HepG2 (cell line): ENCODE measurements at regions not wholly inside any gene's neighbourhood (a gene's known extent, or its start where the extent isn't known, plus 50 kb on each side); places are given as distances from the start of the nearest gene placed in this dataset.
A peak's percentile ranks its signal among the peaks of the same experiment; 100 is the strongest.

ENCODE experiments used
- ATAC-seq: fragments of 200-7000 bp; cut with Tn5 transposase; 3 replicates; pipeline ENCODE4 v1.9.1; 2020; ENCODE audit warnings: mild to moderate bottlenecking, moderate library complexity
- BruUV-seq: library from RNA; stranded (reverse); fragments of 400-500 nt; replicated peaks from 2 replicates; lab custom pipeline; 2021; lab: Mats Ljungman, UMichigan
- CTCF ChIA-PET: fragments of 300-600 bp; formaldehyde crosslinking; extraction: SDS; loops from one replicate; lab custom pipeline; 2021; ENCODE audit warnings: low total read pairs, inconsistent platforms, low intra/inter-chr PET ratio; lab: Yijun Ruan, JAX
- POLR2A ChIA-PET: fragments of 350-600 bp; sonication (Branson Sonifier 250); formaldehyde crosslinking; loops from one replicate; lab custom pipeline; 2020; ENCODE audit warnings: antibody characterized with exemption, inconsistent platforms; lab: Yijun Ruan, JAX
- DNase-seq: peaks from one replicate; pipeline ENCODE4 v3.0.0-alpha.2; 2015; ENCODE audit warnings: low spot score
- FAIRE-seq: peaks from 3 replicates; lab custom pipeline; 2011; peaks lifted over from hg19 to GRCh38; lab: Jason Lieb, UNC
- H2AFZ ChIP-seq: one replicate; pipeline ENCODE4 v1.6.1; 2011; ENCODE audit warnings: low read length, inconsistent platforms
- H3K27ac ChIP-seq: fragments of 300-600 bp; 3 replicates; pipeline ENCODE4 v1.8.0; 2011; ENCODE audit warnings: mixed run types, mild to moderate bottlenecking, mixed read lengths, low read length, inconsistent platforms; ENCODE audit not compliant: insufficient read depth; ENCODE audit errors: extremely low read length
- H3K27me3 ChIP-seq, 2 experiments: fragments of 200-600 bp in 1 of 2; 2 replicates in 1 of 2; 3 replicates in 1 of 2; pipeline versions ENCODE4 v1.6.0 to v1.8.0; 2011; ENCODE audit warnings: low read length in 2 of 2, mild to moderate bottlenecking in 2 of 2, moderate library complexity in 2 of 2, inconsistent platforms in 1 of 2; ENCODE audit not compliant: insufficient read depth in 2 of 2, control insufficient read depth in 1 of 2
- H3K36me3 ChIP-seq, 2 experiments: fragments of 200-600 bp in 1 of 2; replicated peaks in 1 of 2; 2 replicates in 1 of 2; 3 replicates in 1 of 2; pipeline versions ENCODE4 v1.5.1 to v1.8.0; 2011; ENCODE audit warnings: low read length in 2 of 2, inconsistent platforms in 1 of 2; ENCODE audit not compliant: insufficient read depth in 2 of 2, control insufficient read depth in 1 of 2
- H3K4me1 ChIP-seq: 2 replicates; pipeline ENCODE4 v1.5.1; 2012; ENCODE audit warnings: low read length, inconsistent platforms; ENCODE audit not compliant: insufficient read depth
- H3K4me2 ChIP-seq: 2 replicates; pipeline ENCODE4 v1.6.0; 2011; ENCODE audit warnings: low read depth, low read length, inconsistent platforms
- H3K4me3 ChIP-seq, 3 experiments: fragments of 200-600 bp in 1 of 3; sonication (generic), shearing (Covaris generic) in 1 of 3; replicated peaks in 1 of 3; 2 replicates each; pipeline ENCODE4 v1.5.1; 2011 to 2016; ENCODE audit warnings: low read length in 3 of 3, inconsistent platforms in 2 of 3, low read depth in 2 of 3, mild to moderate bottlenecking in 2 of 3, control low read depth in 1 of 3, mixed read lengths in 1 of 3; ENCODE audit not compliant: insufficient read depth in 1 of 3
- H3K79me2 ChIP-seq: one replicate; pipeline ENCODE4 v1.6.1; 2011; ENCODE audit warnings: low read length, inconsistent platforms; ENCODE audit not compliant: insufficient read depth
- H3K9ac ChIP-seq: 2 replicates; pipeline ENCODE4 v1.6.0; 2011; ENCODE audit warnings: mild to moderate bottlenecking, low read depth, low read length, inconsistent platforms; ENCODE audit not compliant: insufficient read depth
- H3K9me3 ChIP-seq: 2 replicates; pipeline ENCODE4 v1.5.1; 2012; ENCODE audit warnings: mild to moderate bottlenecking, low read length
- H4K20me1 ChIP-seq: 2 replicates; pipeline ENCODE4 v1.6.0; 2011; ENCODE audit warnings: inconsistent platforms, mild to moderate bottlenecking, low read length, moderate library complexity; ENCODE audit not compliant: insufficient read depth
- AGO1 ChIP-seq: fragments of 200-400 bp; formaldehyde crosslinking; IDR thresholded peaks from 2 replicates; pipeline ENCODE4 v1.6.1; 2017; ENCODE audit warnings: mild to moderate bottlenecking, low read depth, low read length, moderate library complexity; ENCODE audit not compliant: poor library complexity, severe bottlenecking
- ATF7 ChIP-seq, 2 experiments: fragments of 450-650 bp in 1 of 2; sonication (generic) in 1 of 2; formaldehyde crosslinking in 1 of 2; IDR thresholded peaks; 2 replicates each; pipeline versions ENCODE4 v1.4.0 to v1.6.1; 2016 to 2020; ENCODE audit warnings: antibody characterized with exemption in 1 of 2, mild to moderate bottlenecking in 1 of 2, missing genetic modification reagents in 1 of 2
- KMT2B ChIP-seq: IDR thresholded peaks from 2 replicates; pipeline ENCODE4 v1.6.1; 2016; ENCODE audit warnings: missing genetic modification reagents, missing compliant biosample characterization
- SMARCC2 ChIP-seq: fragments of 450-650 bp; IDR thresholded peaks from 2 replicates; pipeline ENCODE4 v1.6.1; 2017; ENCODE audit warnings: antibody characterized with exemption, mild to moderate bottlenecking
- TOE1 ChIP-seq: sonication (generic); formaldehyde crosslinking; IDR thresholded peaks from 2 replicates; pipeline ENCODE4 v1.4.0; 2020; ENCODE audit warnings: mild to moderate bottlenecking, missing genetic modification reagents
- ZNF547 ChIP-seq: sonication (generic); formaldehyde crosslinking; IDR thresholded peaks from 2 replicates; pipeline ENCODE4 v1.5.1; 2020; ENCODE audit warnings: mild to moderate bottlenecking, missing genetic modification reagents
- ZNF816 ChIP-seq: sonication (generic); formaldehyde crosslinking; IDR thresholded peaks from 2 replicates; pipeline ENCODE4 v1.8.0; 2022; ENCODE audit warnings: missing genetic modification reagents, mild to moderate bottlenecking, borderline replicate concordance
- WGBS: methylation state at CpG from one replicate; pipeline ENCODE4 v1.1.6; 2017; ENCODE audit warnings: low lambda C conversion rate; 5-methylcytosine and 5-hydroxymethylcytosine counted together
- in situ Hi-C: cut with HindIII; loops from 2 replicates; pipeline ENCODE4 v1.10.0; 2017; ENCODE audit warnings: low pct_unique_long_range_greater_than_20kb; ENCODE audit not compliant: extremely low pct_ligation_motif_present
- intact Hi-C: fragments of 100-400 bp; cut with micrococcal nuclease; formaldehyde crosslinking; loops from one replicate; pipeline ENCODE4 v1.10.0; 2022; ENCODE audit not compliant: unreplicated experiment

DNA sequence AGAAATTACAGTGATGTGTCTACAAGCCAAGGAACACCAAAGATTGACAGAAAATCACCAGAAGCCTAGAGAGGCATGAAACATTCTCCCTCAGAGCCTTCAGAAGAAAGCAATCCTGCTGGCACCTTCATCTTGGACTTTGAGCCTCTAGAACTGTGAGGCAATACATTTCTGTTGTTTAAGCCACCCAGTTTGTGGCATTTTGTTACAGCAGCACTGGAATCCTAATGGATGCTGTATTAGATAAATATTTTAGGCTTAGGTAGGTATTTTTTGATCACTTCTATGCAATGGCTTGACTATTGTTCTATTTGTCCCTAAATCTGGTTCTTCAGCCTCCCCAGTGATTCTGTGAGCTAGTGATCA is 453.1 kb downstream of the LTN1 start (continued):
- TF ChIP-seq SMARCC2 (no peak), ZNF547 (CRISPR knock-in tag) (no peak), KMT2B (CRISPR knock-in tag) (no peak)

DNA sequence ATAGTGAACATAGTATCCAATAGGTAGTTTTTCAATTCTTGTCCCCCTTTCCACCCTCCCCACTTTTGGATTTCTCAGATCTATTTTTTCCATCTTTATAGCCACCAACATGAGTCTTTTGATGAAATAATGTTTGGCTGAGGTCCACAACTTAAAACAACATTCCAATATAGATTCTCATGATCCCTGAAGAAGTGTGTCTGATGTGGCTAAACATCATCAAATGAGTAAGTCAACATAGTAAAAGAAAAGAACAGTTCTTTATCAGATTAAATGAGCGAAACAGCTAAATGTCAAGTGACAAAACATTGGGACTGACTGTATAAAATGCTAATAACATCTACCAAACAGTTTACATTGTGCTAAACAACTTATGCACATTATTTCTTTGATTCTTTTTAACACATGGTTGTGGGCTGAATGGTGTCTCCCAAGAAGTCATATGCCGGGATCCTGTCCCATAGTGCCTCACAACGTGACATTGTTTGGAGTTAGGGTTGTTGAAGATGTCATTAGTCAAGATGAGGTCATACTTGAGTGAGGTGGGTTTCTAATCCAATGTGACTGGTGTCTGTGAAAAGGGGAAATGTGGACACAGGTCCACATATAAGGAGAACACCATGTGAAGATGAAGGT is 453.6 kb downstream of the LTN1 start:
- no peaks in the 10 kb centered on the region for H3K9me3 ChIP-seq
- H3K4me3 ChIP-seq, result no peak overlapping the region
- ATAC-seq, result no peak
- H3K4me2 ChIP-seq, result no peak overlapping the region
- POLR2A ChIA-PET, result no interaction called here
- TF ChIP-seq AGO1 (no peak), TOE1 (CRISPR knock-in tag) (no peak), ATF7 (IDR thresholded peaks at IDR 0.05) (peak; percentile 37; the same call in 1 of the 2 replicates), ATF7 (CRISPR knock-in tag; IDR thresholded peaks at IDR 0.05) (no peak), ZNF816 (CRISPR knock-in tag) (no peak)
- no TSS peak for BruUV-seq
- no peak for DNase-seq
- 2% methylated on average over 3 of the region's 3 CpGs for WGBS
- H3K36me3 ChIP-seq, result no peaks in the 10 kb centered on the region
- H2AFZ ChIP-seq, result no peak overlapping the region
- no peak for FAIRE-seq
- CTCF ChIA-PET, result no interaction called here
- H3K27me3 ChIP-seq, result no peaks in the 10 kb centered on the region
- in situ Hi-C loops, result no loop called here
- no peaks in the 10 kb centered on the region for H3K4me1 ChIP-seq
- no peaks in the 10 kb centered on the region for H4K20me1 ChIP-seq
- H3K27ac ChIP-seq, result no peak overlapping the region
- no peak overlapping the region for H3K9ac ChIP-seq
- H3K79me2 ChIP-seq, result no peaks in the 10 kb centered on the region
- intact Hi-C loops, result no loop called here
